Suprapubic skin (tissue), 4 donors: ENCODE measurements at regions not wholly inside any gene's neighbourhood (a gene's known extent, or its start where the extent isn't known, plus 50 kb on each side); places are given as distances from the start of the nearest gene placed in this dataset.

Source experiments
- DNase-seq, 2 donors: peaks; one replicate each; pipeline ENCODE4 v3.0.0-alpha.2; 2019; ENCODE audit warnings: low spot score in 2 of 2
- H3K27ac ChIP-seq: fragments of 200-600 bp; sonication (generic); one replicate; pipeline ENCODE4 v1.5.1; 2019
- H3K27me3 ChIP-seq: fragments of 200-600 bp; sonication (generic); one replicate; pipeline ENCODE4 v1.5.1; 2019
- H3K36me3 ChIP-seq: fragments of 200-600 bp; sonication (generic); one replicate; pipeline ENCODE4 v1.5.1; 2019
- H3K4me1 ChIP-seq: fragments of 200-600 bp; sonication (generic); one replicate; pipeline ENCODE4 v1.5.1; 2019
- H3K4me3 ChIP-seq: fragments of 200-600 bp; sonication (generic); one replicate; pipeline ENCODE4 v1.5.1; 2019; ENCODE audit warnings: mild to moderate bottlenecking
- H3K9me3 ChIP-seq: fragments of 200-600 bp; sonication (generic); one replicate; pipeline ENCODE4 v1.5.1; 2019
- CTCF ChIP-seq, 2 donors: fragments of 200-600 bp in 1 of 2; fragments of 450-650 bp in 1 of 2; sonication (generic) in 1 of 2; IDR thresholded peaks; one replicate each; pipeline ENCODE4 v1.5.1; 2016 to 2019; ENCODE audit warnings: antibody characterized with exemption in 2 of 2, mild to moderate bottlenecking in 1 of 2, moderate library complexity in 1 of 2
- EP300 ChIP-seq: sonication (generic); formaldehyde crosslinking; IDR thresholded peaks from one replicate; pipeline ENCODE4 v1.6.1; 2017; ENCODE audit warnings: antibody characterized with exemption
- POLR2A ChIP-seq, 2 donors: fragments of 450-650 bp; IDR thresholded peaks; one replicate each; pipeline ENCODE4 v1.6.1; 2017; ENCODE audit warnings: antibody characterized with exemption in 2 of 2, mild to moderate bottlenecking in 2 of 2, moderate library complexity in 2 of 2
- POLR2AphosphoS5 ChIP-seq, 3 donors: sonication (generic); formaldehyde crosslinking; IDR thresholded peaks; one replicate each; pipeline ENCODE4 v1.6.1; 2017; ENCODE audit warnings: antibody characterized with exemption in 3 of 3
- WGBS: methylation state at CpG from one replicate; pipeline ENCODE4 v1.1.5; 2018; 5-methylcytosine and 5-hydroxymethylcytosine counted together

- WGBS, result 29% methylated on average over 5 of the region's 5 CpGs
- DNase-seq, result no peak
- no peak overlapping the region for H3K27ac ChIP-seq
These were observed 945.0 kb upstream of the CRIM1 start for GRCh38 chr2:35410431-35411061.

GRCh38 chr2:35409762-35410161, 945.8 kb upstream of the CRIM1 start:
- H3K27ac ChIP-seq, result no peak overlapping the region
- H3K4me3 ChIP-seq, result no peak overlapping the region
- H3K9me3 ChIP-seq, result no peaks in the 10 kb centered on the region
- no peaks in the 10 kb centered on the region for H3K27me3 ChIP-seq
- no peaks in the 10 kb centered on the region for H3K4me1 ChIP-seq
- TF ChIP-seq POLR2A (IDR thresholded peaks at IDR 0.05) (no peak), POLR2AphosphoS5 (IDR thresholded peaks at IDR 0.05) (no peak), CTCF (IDR thresholded peaks at IDR 0.05) (no peak), EP300 (no peak)
- DNase-seq, result no peak
- 83% methylated on average over 2 of the region's 2 CpGs for WGBS
- H3K36me3 ChIP-seq, result no peaks in the 10 kb centered on the region

More at GRCh38 chr2:35410431-35411061, 945.0 kb upstream of the CRIM1 start:
- Histone ChIP-seq H3K27me3 (no peaks in the 10 kb centered on the region), H3K9me3 (no peaks in the 10 kb centered on the region), H3K36me3 (no peaks in the 10 kb centered on the region), H3K4me3 (no peak overlapping the region), H3K4me1 (no peaks in the 10 kb centered on the region)
- peak; percentile 63 to 81 for TF ChIP-seq CTCF (IDR thresholded peaks at IDR 0.05)
- TF ChIP-seq POLR2AphosphoS5 (IDR thresholded peaks at IDR 0.05), result no peak
- no peak for TF ChIP-seq POLR2A (IDR thresholded peaks at IDR 0.05)
- no peak for TF ChIP-seq EP300

GRCh38 chr2:35408320-35408719, 947.3 kb upstream of the CRIM1 start:
- TF ChIP-seq EP300, result no peak
- no peak for TF ChIP-seq POLR2A (IDR thresholded peaks at IDR 0.05)
- no peak for TF ChIP-seq CTCF (IDR thresholded peaks at IDR 0.05)
- TF ChIP-seq POLR2AphosphoS5 (IDR thresholded peaks at IDR 0.05), result no peak
- no peak overlapping the region for H3K27ac ChIP-seq
- no peaks in the 10 kb centered on the region for H3K27me3 ChIP-seq
- no peaks in the 10 kb centered on the region for H3K9me3 ChIP-seq
- DNase-seq, result no peak
- no peak overlapping the region for H3K4me3 ChIP-seq
- no peaks in the 10 kb centered on the region for H3K4me1 ChIP-seq
- no peaks in the 10 kb centered on the region for H3K36me3 ChIP-seq

- H3K9me3 ChIP-seq, result no peaks in the 10 kb centered on the region
- no peak for TF ChIP-seq POLR2AphosphoS5 (IDR thresholded peaks at IDR 0.05)
- TF ChIP-seq CTCF (IDR thresholded peaks at IDR 0.05), result no peak
- no peak for TF ChIP-seq POLR2A (IDR thresholded peaks at IDR 0.05)
- TF ChIP-seq EP300, result no peak
- H3K4me1 ChIP-seq, result no peaks in the 10 kb centered on the region
- no peak overlapping the region for H3K27ac ChIP-seq
- no peaks in the 10 kb centered on the region for H3K27me3 ChIP-seq
- WGBS, result 95% methylated on average over 12 of the region's 22 CpGs
- no peaks in the 10 kb centered on the region for H3K36me3 ChIP-seq
- no peak overlapping the region for H3K4me3 ChIP-seq
- DNase-seq, result no peak
These were observed 963.7 kb upstream of the CRIM1 start for GRCh38 chr2:35391736-35392442.

- 75% methylated on average over 1 of the region's 1 CpG for WGBS
- H3K27ac ChIP-seq, result no peak overlapping the region
- H3K4me3 ChIP-seq, result no peak overlapping the region
- no peaks in the 10 kb centered on the region for H3K27me3 ChIP-seq
- no peaks in the 10 kb centered on the region for H3K4me1 ChIP-seq
- no peak for TF ChIP-seq POLR2A (IDR thresholded peaks at IDR 0.05)
- TF ChIP-seq POLR2AphosphoS5 (IDR thresholded peaks at IDR 0.05), result no peak
- TF ChIP-seq CTCF (IDR thresholded peaks at IDR 0.05), result no peak
- TF ChIP-seq EP300, result no peak
- DNase-seq, result no peak
- no peaks in the 10 kb centered on the region for H3K9me3 ChIP-seq
- no peaks in the 10 kb centered on the region for H3K36me3 ChIP-seq
These were observed 976.8 kb upstream of the CRIM1 start for GRCh38 chr2:35378791-35379190.
